HCT116 (cell line): ENCODE measurements at regions not wholly inside any gene's neighbourhood (a gene's known extent, or its start where the extent isn't known, plus 50 kb on each side); places are given as distances from the start of the nearest gene placed in this dataset.

Experiments used
- ATAC-seq: fragments of 200-7000 bp; cut with Tn5 transposase; 2 replicates; pipeline ENCODE4 v1.9.1; 2020; ENCODE audit warnings: mild to moderate bottlenecking, moderate library complexity
- BruUV-seq: library from RNA; stranded (reverse); fragments of 400-500 nt; replicated peaks from 2 replicates; lab custom pipeline; 2021; lab: Mats Ljungman, UMichigan
- CTCF ChIA-PET: fragments of 300-600 bp; sonication (Branson Sonifier 250); formaldehyde crosslinking; loops from one replicate; lab custom pipeline; 2021; ENCODE audit warnings: antibody characterized with exemption; lab: Charles Lee
- POLR2A ChIA-PET: fragments of 300-600, 350-600 bp; sonication (Branson Sonifier 250); formaldehyde crosslinking; loops from one replicate; lab custom pipeline; 2021; ENCODE audit warnings: antibody characterized with exemption; lab: Charles Lee
- RAD21 ChIA-PET, 2 experiments: fragments of 300-600 bp; sonication (Branson Sonifier 250); formaldehyde crosslinking; loops; one replicate each; lab custom pipeline; 2023; ENCODE audit warnings: low total read pairs in 2 of 2; ENCODE audit not compliant: uncharacterized antibody in 2 of 2, unreplicated experiment in 2 of 2, low non-redundant PET in 1 of 2; lab: Charles Lee
- DNase-seq: peaks from one replicate; pipeline ENCODE4 v3.0.0-alpha.2; 2010; ENCODE audit warnings: low read depth, low spot score
- H2AFZ ChIP-seq: fragments of 200-600 bp; shearing (Covaris generic), sonication (generic); 2 replicates; pipeline ENCODE4 v1.6.1; 2017; ENCODE audit warnings: low read depth, mixed run types, mixed read lengths, antibody characterized with exemption, low read length; ENCODE audit not compliant: poor library complexity, severe bottlenecking
- H3K27ac ChIP-seq: 2 replicates; pipeline ENCODE4 v1.5.1; 2012; ENCODE audit warnings: low read depth, low read length
- H3K27me3 ChIP-seq: fragments of 200-600 bp; sonication (generic); 2 replicates; pipeline ENCODE4 v1.6.1; 2016; ENCODE audit warnings: mixed run types, low read length, mixed read lengths; ENCODE audit not compliant: insufficient read depth
- H3K36me3 ChIP-seq, 2 experiments: fragments of 200-500 bp in 1 of 2; fragments of 200-600 bp in 1 of 2; sonication (Bioruptor generic) in 1 of 2; sonication (generic) in 1 of 2; 2 replicates each; pipeline versions ENCODE4 v1.5.1 to v1.6.1; 2014 to 2016; ENCODE audit warnings: low read length in 2 of 2, inconsistent platforms in 1 of 2, mixed read lengths in 1 of 2, mixed run types in 1 of 2; ENCODE audit not compliant: insufficient read depth in 2 of 2, control insufficient read depth in 1 of 2
- H3K4me1 ChIP-seq, 2 experiments: fragments of 200-600 bp in 1 of 2; sonication (generic) in 1 of 2; 2 replicates each; pipeline versions ENCODE4 v1.5.1 to v1.6.1; 2012 to 2017; ENCODE audit warnings: low read length in 2 of 2, inconsistent platforms in 1 of 2, mild to moderate bottlenecking in 1 of 2, mixed read lengths in 1 of 2, mixed run types in 1 of 2, moderate library complexity in 1 of 2; ENCODE audit not compliant: insufficient read depth in 2 of 2, control insufficient read depth in 1 of 2
- H3K4me2 ChIP-seq: fragments of 200-600 bp; sonication (generic); 2 replicates; pipeline ENCODE4 v1.6.1; 2017; ENCODE audit warnings: mixed run types, low read length, mixed read lengths
- H3K4me3 ChIP-seq, 2 experiments: fragments of 200-600 bp in 1 of 2; sonication (generic) in 1 of 2; replicated peaks in 1 of 2; 2 replicates each; pipeline ENCODE4 v1.5.1; 2011 to 2016; ENCODE audit warnings: low read length in 2 of 2, control low read depth in 1 of 2, low read depth in 1 of 2, mild to moderate bottlenecking in 1 of 2, mixed read lengths in 1 of 2, mixed run types in 1 of 2
- H3K79me2 ChIP-seq: fragments of 200-600 bp; sonication (generic); 2 replicates; pipeline ENCODE4 v1.6.1; 2017; ENCODE audit warnings: mild to moderate bottlenecking, mixed run types, low read length, moderate library complexity, mixed read lengths; ENCODE audit not compliant: insufficient read depth
- H3K9ac ChIP-seq: fragments of 200-600 bp; sonication (generic); 2 replicates; pipeline ENCODE4 v1.6.1; 2016; ENCODE audit warnings: low read length, mixed read lengths
- H3K9me2 ChIP-seq: fragments of 200-600 bp; sonication (generic), shearing (Covaris generic); 2 replicates; pipeline ENCODE4 v1.6.1; 2017; ENCODE audit warnings: mixed run types, mild to moderate bottlenecking, moderate library complexity; ENCODE audit not compliant: insufficient read depth
- H3K9me3 ChIP-seq, 2 experiments: fragments of 200-500 bp in 1 of 2; fragments of 200-600 bp in 1 of 2; sonication (Bioruptor generic) in 1 of 2; sonication (generic) in 1 of 2; 2 replicates each; pipeline ENCODE4 v1.6.1; 2014 to 2017; ENCODE audit warnings: low read length in 2 of 2, mixed read lengths in 2 of 2, inconsistent platforms in 1 of 2, low read depth in 1 of 2, mild to moderate bottlenecking in 1 of 2, mixed run types in 1 of 2, moderate library complexity in 1 of 2; ENCODE audit not compliant: control insufficient read depth in 1 of 2, insufficient read depth in 1 of 2
- H4K20me1 ChIP-seq: fragments of 200-600 bp; sonication (generic), shearing (Covaris generic); 2 replicates; pipeline ENCODE4 v1.6.1; 2017; ENCODE audit warnings: mixed run types, mild to moderate bottlenecking, moderate library complexity; ENCODE audit not compliant: insufficient read depth
- CBX3 ChIP-seq: IDR thresholded peaks from 2 replicates; pipeline ENCODE4 v1.6.1; 2012; ENCODE audit warnings: low read depth
- CEBPB ChIP-seq: IDR thresholded peaks from 2 replicates; pipeline ENCODE4 v1.6.1; 2012; ENCODE audit warnings: low read depth
- EGR1 ChIP-seq: IDR thresholded peaks from 2 replicates; pipeline ENCODE4 v1.6.1; 2012; ENCODE audit warnings: low read depth
- EZH2 ChIP-seq: fragments of 200-600 bp; sonication (generic); IDR thresholded peaks from 2 replicates; pipeline ENCODE4 v1.6.1; 2017; ENCODE audit warnings: antibody characterized with exemption, mixed run types
- FOSL1 ChIP-seq: IDR thresholded peaks from 2 replicates; pipeline ENCODE4 v1.6.1; 2012; ENCODE audit warnings: low read depth
- JUND ChIP-seq: IDR thresholded peaks from 2 replicates; pipeline ENCODE4 v1.6.1; 2012
- POLR2AphosphoS5 ChIP-seq: IDR thresholded peaks from 2 replicates; pipeline ENCODE4 v1.6.1; 2011; ENCODE audit warnings: mild to moderate bottlenecking, low read depth, low read length, moderate library complexity
- RAD21 ChIP-seq: IDR thresholded peaks from 2 replicates; pipeline ENCODE4 v1.6.1; 2012; ENCODE audit warnings: low read depth, mild to moderate bottlenecking
- SIN3A ChIP-seq: IDR thresholded peaks from 2 replicates; pipeline ENCODE4 v1.6.1; 2012; ENCODE audit warnings: low read depth
- SRF ChIP-seq: IDR thresholded peaks from 2 replicates; pipeline ENCODE4 v1.6.1; 2012; ENCODE audit warnings: low read depth
- TCF7L2 ChIP-seq: IDR thresholded peaks from 2 replicates; pipeline ENCODE4 v1.7.0; 2011; ENCODE audit warnings: borderline replicate concordance, inconsistent platforms; ENCODE audit not compliant: insufficient read depth, insufficient read length; ENCODE audit errors: extremely low read depth
- YY1 ChIP-seq: IDR thresholded peaks from 2 replicates; pipeline ENCODE4 v1.6.1; 2011; ENCODE audit warnings: low read length, low read depth, moderate library complexity, mild to moderate bottlenecking; ENCODE audit not compliant: insufficient replicate concordance; ENCODE audit errors: extremely low read depth
- ZFX ChIP-seq: fragments of 450-650 bp; IDR thresholded peaks from 2 replicates; pipeline ENCODE4 v1.6.1; 2017
- ZNF274 ChIP-seq: fragments of 200-500 bp; sonication (Bioruptor generic); IDR thresholded peaks from 2 replicates; pipeline ENCODE4 v1.6.1; 2014; ENCODE audit warnings: mild to moderate bottlenecking, low read depth, low read length, inconsistent platforms
- intact Hi-C: fragments of 100-400 bp; cut with micrococcal nuclease; formaldehyde crosslinking; loops from 2 replicates; pipeline ENCODE4 v1.10.0; 2022
- TF ChIP-seq, protein P1 (sequence below): IDR thresholded peaks from 2 replicates; pipeline ENCODE4 v1.6.1; 2012
- TF ChIP-seq, protein P2 (sequence below), 3 experiments: fragments of 200-600 bp in 1 of 3; sonication (generic) in 1 of 3; IDR thresholded peaks in 2 of 3; conservative IDR thresholded peaks in 1 of 3; 2 replicates each; pipeline ENCODE4 v1.5.1; 2012 to 2017; ENCODE audit warnings: low read depth in 2 of 3, low read length in 2 of 3, antibody characterized with exemption in 1 of 3, borderline replicate concordance in 1 of 3, control low read depth in 1 of 3, mild to moderate bottlenecking in 1 of 3, mixed read lengths in 1 of 3, mixed run types in 1 of 3, moderate library complexity in 1 of 3; ENCODE audit not compliant: insufficient read depth in 1 of 3
- TF ChIP-seq, protein P3 (sequence below): IDR thresholded peaks from 2 replicates; pipeline ENCODE4 v1.6.1; 2011; ENCODE audit warnings: mild to moderate bottlenecking, low read length, moderate library complexity; ENCODE audit not compliant: insufficient replicate concordance; ENCODE audit errors: extremely low read depth
- TF ChIP-seq, protein P4 (sequence below): IDR thresholded peaks from 2 replicates; pipeline ENCODE4 v1.6.1; 2012; ENCODE audit warnings: low read depth
- TF ChIP-seq, protein P5 (sequence below): IDR thresholded peaks from 2 replicates; pipeline ENCODE4 v1.6.1; 2012

DNA sequence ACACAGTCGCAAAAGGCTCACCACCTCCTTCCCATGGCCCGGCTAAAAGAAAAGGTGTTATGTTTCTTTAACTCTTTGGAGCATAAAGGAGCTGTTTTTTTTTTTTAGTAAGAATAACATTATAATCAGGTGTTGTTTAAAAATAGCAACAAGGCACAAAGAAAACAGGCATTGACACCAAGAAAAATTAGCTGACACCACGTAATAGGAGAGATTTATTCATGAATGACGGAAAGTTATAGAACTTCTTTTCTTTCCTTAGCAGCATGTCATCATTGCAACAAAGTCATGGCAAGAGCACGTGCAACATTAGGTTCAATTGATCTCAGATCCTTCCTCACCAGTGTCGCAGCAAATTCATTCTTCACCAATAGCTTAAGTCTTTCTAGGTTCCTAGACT is 302.9 kb upstream of the ZFP42 start:
- H3K4me1 ChIP-seq, result no peaks in the 10 kb centered on the region
- H3K9me2 ChIP-seq, result no peaks in the 10 kb centered on the region
- no TSS peak for BruUV-seq
- no peaks in the 10 kb centered on the region for H4K20me1 ChIP-seq
- no peak overlapping the region for H3K27ac ChIP-seq
- intact Hi-C loops, result no loop called here
- H2AFZ ChIP-seq, result no peak overlapping the region
- ChIA-PET CTCF (no interaction called here), POLR2A (no interaction called here), RAD21 (no interaction called here)
- no peak overlapping the region for H3K4me3 ChIP-seq
- no peaks in the 10 kb centered on the region for H3K79me2 ChIP-seq
- TF ChIP-seq SRF, result no peak
- TF ChIP-seq, protein P1, sequence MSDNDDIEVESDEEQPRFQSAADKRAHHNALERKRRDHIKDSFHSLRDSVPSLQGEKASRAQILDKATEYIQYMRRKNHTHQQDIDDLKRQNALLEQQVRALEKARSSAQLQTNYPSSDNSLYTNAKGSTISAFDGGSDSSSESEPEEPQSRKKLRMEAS, result no peak
- TF ChIP-seq EGR1, result no peak
- no peak for TF ChIP-seq SIN3A
- no peak for TF ChIP-seq JUND
- TF ChIP-seq RAD21, result no peak
- TF ChIP-seq CBX3, result no peak
- TF ChIP-seq, protein P2, sequence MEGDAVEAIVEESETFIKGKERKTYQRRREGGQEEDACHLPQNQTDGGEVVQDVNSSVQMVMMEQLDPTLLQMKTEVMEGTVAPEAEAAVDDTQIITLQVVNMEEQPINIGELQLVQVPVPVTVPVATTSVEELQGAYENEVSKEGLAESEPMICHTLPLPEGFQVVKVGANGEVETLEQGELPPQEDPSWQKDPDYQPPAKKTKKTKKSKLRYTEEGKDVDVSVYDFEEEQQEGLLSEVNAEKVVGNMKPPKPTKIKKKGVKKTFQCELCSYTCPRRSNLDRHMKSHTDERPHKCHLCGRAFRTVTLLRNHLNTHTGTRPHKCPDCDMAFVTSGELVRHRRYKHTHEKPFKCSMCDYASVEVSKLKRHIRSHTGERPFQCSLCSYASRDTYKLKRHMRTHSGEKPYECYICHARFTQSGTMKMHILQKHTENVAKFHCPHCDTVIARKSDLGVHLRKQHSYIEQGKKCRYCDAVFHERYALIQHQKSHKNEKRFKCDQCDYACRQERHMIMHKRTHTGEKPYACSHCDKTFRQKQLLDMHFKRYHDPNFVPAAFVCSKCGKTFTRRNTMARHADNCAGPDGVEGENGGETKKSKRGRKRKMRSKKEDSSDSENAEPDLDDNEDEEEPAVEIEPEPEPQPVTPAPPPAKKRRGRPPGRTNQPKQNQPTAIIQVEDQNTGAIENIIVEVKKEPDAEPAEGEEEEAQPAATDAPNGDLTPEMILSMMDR (IDR thresholded peaks at IDR 0.05 in 2 of 3, conservative IDR thresholded peaks at IDR 0.05 in 1 of 3; ENCODE audit: borderline replicate concordance in 1 of 3, insufficient read depth in 1 of 3, low read depth in 2 of 3, low read length in 2 of 3), result no peak
- TF ChIP-seq EZH2, result no peak
- no peak for TF ChIP-seq FOSL1
- no peak for TF ChIP-seq YY1
- TF ChIP-seq ZFX, result no peak
- TF ChIP-seq, protein P3, sequence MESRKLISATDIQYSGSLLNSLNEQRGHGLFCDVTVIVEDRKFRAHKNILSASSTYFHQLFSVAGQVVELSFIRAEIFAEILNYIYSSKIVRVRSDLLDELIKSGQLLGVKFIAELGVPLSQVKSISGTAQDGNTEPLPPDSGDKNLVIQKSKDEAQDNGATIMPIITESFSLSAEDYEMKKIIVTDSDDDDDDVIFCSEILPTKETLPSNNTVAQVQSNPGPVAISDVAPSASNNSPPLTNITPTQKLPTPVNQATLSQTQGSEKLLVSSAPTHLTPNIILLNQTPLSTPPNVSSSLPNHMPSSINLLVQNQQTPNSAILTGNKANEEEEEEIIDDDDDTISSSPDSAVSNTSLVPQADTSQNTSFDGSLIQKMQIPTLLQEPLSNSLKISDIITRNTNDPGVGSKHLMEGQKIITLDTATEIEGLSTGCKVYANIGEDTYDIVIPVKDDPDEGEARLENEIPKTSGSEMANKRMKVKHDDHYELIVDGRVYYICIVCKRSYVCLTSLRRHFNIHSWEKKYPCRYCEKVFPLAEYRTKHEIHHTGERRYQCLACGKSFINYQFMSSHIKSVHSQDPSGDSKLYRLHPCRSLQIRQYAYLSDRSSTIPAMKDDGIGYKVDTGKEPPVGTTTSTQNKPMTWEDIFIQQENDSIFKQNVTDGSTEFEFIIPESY, result no peak
- TF ChIP-seq, protein P4, sequence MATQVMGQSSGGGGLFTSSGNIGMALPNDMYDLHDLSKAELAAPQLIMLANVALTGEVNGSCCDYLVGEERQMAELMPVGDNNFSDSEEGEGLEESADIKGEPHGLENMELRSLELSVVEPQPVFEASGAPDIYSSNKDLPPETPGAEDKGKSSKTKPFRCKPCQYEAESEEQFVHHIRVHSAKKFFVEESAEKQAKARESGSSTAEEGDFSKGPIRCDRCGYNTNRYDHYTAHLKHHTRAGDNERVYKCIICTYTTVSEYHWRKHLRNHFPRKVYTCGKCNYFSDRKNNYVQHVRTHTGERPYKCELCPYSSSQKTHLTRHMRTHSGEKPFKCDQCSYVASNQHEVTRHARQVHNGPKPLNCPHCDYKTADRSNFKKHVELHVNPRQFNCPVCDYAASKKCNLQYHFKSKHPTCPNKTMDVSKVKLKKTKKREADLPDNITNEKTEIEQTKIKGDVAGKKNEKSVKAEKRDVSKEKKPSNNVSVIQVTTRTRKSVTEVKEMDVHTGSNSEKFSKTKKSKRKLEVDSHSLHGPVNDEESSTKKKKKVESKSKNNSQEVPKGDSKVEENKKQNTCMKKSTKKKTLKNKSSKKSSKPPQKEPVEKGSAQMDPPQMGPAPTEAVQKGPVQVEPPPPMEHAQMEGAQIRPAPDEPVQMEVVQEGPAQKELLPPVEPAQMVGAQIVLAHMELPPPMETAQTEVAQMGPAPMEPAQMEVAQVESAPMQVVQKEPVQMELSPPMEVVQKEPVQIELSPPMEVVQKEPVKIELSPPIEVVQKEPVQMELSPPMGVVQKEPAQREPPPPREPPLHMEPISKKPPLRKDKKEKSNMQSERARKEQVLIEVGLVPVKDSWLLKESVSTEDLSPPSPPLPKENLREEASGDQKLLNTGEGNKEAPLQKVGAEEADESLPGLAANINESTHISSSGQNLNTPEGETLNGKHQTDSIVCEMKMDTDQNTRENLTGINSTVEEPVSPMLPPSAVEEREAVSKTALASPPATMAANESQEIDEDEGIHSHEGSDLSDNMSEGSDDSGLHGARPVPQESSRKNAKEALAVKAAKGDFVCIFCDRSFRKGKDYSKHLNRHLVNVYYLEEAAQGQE, result no peak
- TF ChIP-seq CEBPB, result no peak
- TF ChIP-seq, protein P5, sequence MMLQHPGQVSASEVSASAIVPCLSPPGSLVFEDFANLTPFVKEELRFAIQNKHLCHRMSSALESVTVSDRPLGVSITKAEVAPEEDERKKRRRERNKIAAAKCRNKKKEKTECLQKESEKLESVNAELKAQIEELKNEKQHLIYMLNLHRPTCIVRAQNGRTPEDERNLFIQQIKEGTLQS, result no peak
- no peak for TF ChIP-seq POLR2AphosphoS5
- TF ChIP-seq ZNF274, result no peak
- TF ChIP-seq TCF7L2, result no peak
- no peaks in the 10 kb centered on the region for H3K9me3 ChIP-seq
- H3K4me2 ChIP-seq, result no peak overlapping the region
- no peaks in the 10 kb centered on the region for H3K36me3 ChIP-seq
- no peak overlapping the region for H3K9ac ChIP-seq
- no peak for DNase-seq
- no peaks in the 10 kb centered on the region for H3K27me3 ChIP-seq
- no peak for ATAC-seq
